CD14-positive monocyte (primary cell): ENCODE measurements at regions not wholly inside any gene's neighbourhood (a gene's known extent, or its start where the extent isn't known, plus 50 kb on each side); places are given as distances from the start of the nearest gene placed in this dataset.

Source experiments
- DNase-seq, 3 donors: peaks; one replicate each; pipeline ENCODE4 v3.0.0-alpha.2; 2011 to 2022
- H2AFZ ChIP-seq: 2 replicates; pipeline ENCODE4 v1.6.0; 2012; ENCODE audit warnings: mild to moderate bottlenecking, low read depth, low read length, inconsistent platforms; ENCODE audit not compliant: insufficient read depth, poor library complexity, severe bottlenecking
- H3K27ac ChIP-seq, 2 donors: 1 replicate in 1 of 2; 2 replicates in 1 of 2; pipeline ENCODE4 v1.5.1; 2012 to 2013; ENCODE audit warnings: low read length in 2 of 2, control low read depth in 1 of 2, inconsistent platforms in 1 of 2, low read depth in 1 of 2, mild to moderate bottlenecking in 1 of 2
- H3K27me3 ChIP-seq, 2 donors: one replicate each; pipeline versions ENCODE4 v1.6.0 to v1.6.1; 2011 to 2013; ENCODE audit warnings: low read length in 2 of 2; ENCODE audit not compliant: control insufficient read depth in 2 of 2, insufficient read depth in 2 of 2
- H3K36me3 ChIP-seq, 2 donors: replicated peaks in 1 of 2; 1 replicate in 1 of 2; 2 replicates in 1 of 2; pipeline versions ENCODE4 v1.5.1 to v1.6.1; 2012 to 2013; ENCODE audit warnings: low read length in 2 of 2, control low read depth in 1 of 2, inconsistent platforms in 1 of 2, mild to moderate bottlenecking in 1 of 2; ENCODE audit not compliant: insufficient read depth in 2 of 2, control insufficient read depth in 1 of 2
- H3K4me1 ChIP-seq, 2 donors: 1 replicate in 1 of 2; 2 replicates in 1 of 2; pipeline versions ENCODE4 v1.5.1 to v1.6.1; 2012 to 2013; ENCODE audit warnings: low read length in 2 of 2, control low read depth in 1 of 2, inconsistent platforms in 1 of 2, mild to moderate bottlenecking in 1 of 2, moderate library complexity in 1 of 2; ENCODE audit not compliant: insufficient read depth in 2 of 2, control insufficient read depth in 1 of 2
- H3K4me2 ChIP-seq: replicated peaks from 2 replicates; pipeline ENCODE3; 2012; ENCODE audit warnings: low read length, moderate library complexity, mild to moderate bottlenecking; ENCODE audit not compliant: poor library complexity, severe bottlenecking; ENCODE audit errors: extremely low read depth
- H3K4me3 ChIP-seq, 3 experiments: fragments of 200-600 bp in 1 of 3; sonication (generic) in 1 of 3; replicated peaks in 1 of 3; 1 replicate in 2 of 3; 2 replicates in 1 of 3; pipeline ENCODE4 v1.5.1; 2011 to 2013; ENCODE audit warnings: low read length in 3 of 3, mild to moderate bottlenecking in 3 of 3, control low read depth in 2 of 3, low read depth in 2 of 3, inconsistent platforms in 1 of 3, moderate library complexity in 1 of 3
- H3K79me2 ChIP-seq: 2 replicates; pipeline ENCODE4 v1.6.0; 2012; ENCODE audit warnings: mild to moderate bottlenecking, control low read depth, inconsistent platforms, low read length, moderate library complexity; ENCODE audit not compliant: insufficient read depth
- H3K9ac ChIP-seq: 2 replicates; pipeline ENCODE4 v1.6.0; 2017; ENCODE audit warnings: low read length, mild to moderate bottlenecking; ENCODE audit not compliant: insufficient read depth, poor library complexity, severe bottlenecking
- H3K9me3 ChIP-seq, 2 donors: replicated peaks in 1 of 2; 1 replicate in 1 of 2; 2 replicates in 1 of 2; pipeline versions ENCODE4 v1.5.1 to v1.6.1; 2012 to 2013; ENCODE audit warnings: low read length in 2 of 2, control low read depth in 1 of 2; ENCODE audit not compliant: control insufficient read depth in 1 of 2, insufficient read depth in 1 of 2
- H4K20me1 ChIP-seq: 2 replicates; pipeline ENCODE4 v1.6.0; 2012; ENCODE audit warnings: mild to moderate bottlenecking, low read length, control low read depth, moderate library complexity; ENCODE audit not compliant: insufficient read depth
- H3K27ac Mint-ChIP-seq, 7 donors: one replicate each; pipeline ENCODE4 v1.8.0; 2020; ENCODE audit warnings: mild to moderate bottlenecking in 7 of 7, mixed read lengths in 7 of 7, moderate library complexity in 6 of 7, inconsistent platforms in 2 of 7
- H3K27me3 Mint-ChIP-seq, 3 donors: one replicate each; pipeline ENCODE4 v1.8.0; 2021 to 2022; ENCODE audit warnings: low read depth in 3 of 3, mild to moderate bottlenecking in 3 of 3, mixed read lengths in 3 of 3, moderate library complexity in 3 of 3, inconsistent platforms in 1 of 3
- H3K36me3 Mint-ChIP-seq, 2 donors: one replicate each; pipeline ENCODE4 v1.8.0; 2020; ENCODE audit warnings: mixed read lengths in 2 of 2, inconsistent platforms in 1 of 2, mild to moderate bottlenecking in 1 of 2
- H3K4me1 Mint-ChIP-seq: one replicate; pipeline ENCODE4 v1.8.0; 2020; ENCODE audit warnings: mild to moderate bottlenecking, mixed read lengths
- H3K4me3 Mint-ChIP-seq, 2 donors: one replicate each; pipeline ENCODE4 v1.8.0; 2020; ENCODE audit warnings: mild to moderate bottlenecking in 2 of 2, mixed read lengths in 2 of 2, moderate library complexity in 1 of 2
- H3K9me3 Mint-ChIP-seq, 7 donors: one replicate each; pipeline ENCODE4 v1.8.0; 2020 to 2022; ENCODE audit warnings: mixed read lengths in 7 of 7, mild to moderate bottlenecking in 6 of 7, moderate library complexity in 6 of 7, inconsistent platforms in 2 of 7
- WGBS: methylation state at CpG from one replicate; pipeline ENCODE4 v1.1.5; 2013; ENCODE audit warnings: missing lambda C conversion rate; ENCODE audit not compliant: insufficient coverage; 5-methylcytosine and 5-hydroxymethylcytosine counted together
- intact Hi-C, 2 donors: fragments of 100-400 bp; cut with micrococcal nuclease; formaldehyde crosslinking; loops; one replicate each; pipeline versions ENCODE4 v1.15.0 to v1.15.1; 2023
- TF ChIP-seq, protein P1 (sequence below): fragments of 200-600 bp; IDR thresholded peaks from one replicate; pipeline ENCODE4 v1.8.0; 2022; ENCODE audit warnings: antibody characterized with exemption, mild to moderate bottlenecking

GRCh38 chr1:199736646-199737045, 290.9 kb upstream of the NR5A2 start:
- H2AFZ ChIP-seq: no peak overlapping the region

DNA sequence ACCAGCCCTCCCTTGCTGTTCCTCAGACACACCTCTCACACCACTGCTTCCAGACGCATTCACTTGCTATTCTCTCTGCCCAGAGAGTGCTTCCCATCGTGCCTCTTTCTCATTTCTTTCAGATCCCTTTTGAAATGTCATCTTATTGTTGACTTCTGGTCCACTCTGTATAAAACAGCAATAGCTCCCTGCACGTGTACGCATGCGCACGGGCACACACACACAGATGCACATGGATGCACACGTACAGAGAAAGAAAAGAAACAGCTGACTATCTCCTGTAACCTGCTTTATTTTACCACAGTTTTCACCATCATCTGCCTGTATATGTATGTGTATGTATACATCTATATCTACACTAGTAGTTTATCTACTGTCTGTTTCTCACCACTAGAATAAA, 285.9 kb upstream of the NR5A2 start:
- H3K4me2 ChIP-seq: no peak overlapping the region
- intact Hi-C loops: loop anchor here in 1 of 2 donors (10.0 kb wide), 1 partner anchor 817 kb away; no protein-coding TSS in a partner anchor
- no peak overlapping the region for H2AFZ ChIP-seq
- H3K4me3 Mint-ChIP-seq: no peak overlapping the region
- H3K4me1 Mint-ChIP-seq: peaks cover 15% of the 10 kb centered on the region
- WGBS: 69% methylated on average over 2 of the region's 7 CpGs
- H4K20me1 ChIP-seq: no peaks in the 10 kb centered on the region
- H3K9me3 ChIP-seq: no peaks in the 10 kb centered on the region
- H3K79me2 ChIP-seq: no peaks in the 10 kb centered on the region
- no peak overlapping the region for H3K9ac ChIP-seq
- H3K27ac Mint-ChIP-seq: no peak overlapping the region
- H3K4me3 ChIP-seq: no peak overlapping the region
- TF ChIP-seq, protein P1, sequence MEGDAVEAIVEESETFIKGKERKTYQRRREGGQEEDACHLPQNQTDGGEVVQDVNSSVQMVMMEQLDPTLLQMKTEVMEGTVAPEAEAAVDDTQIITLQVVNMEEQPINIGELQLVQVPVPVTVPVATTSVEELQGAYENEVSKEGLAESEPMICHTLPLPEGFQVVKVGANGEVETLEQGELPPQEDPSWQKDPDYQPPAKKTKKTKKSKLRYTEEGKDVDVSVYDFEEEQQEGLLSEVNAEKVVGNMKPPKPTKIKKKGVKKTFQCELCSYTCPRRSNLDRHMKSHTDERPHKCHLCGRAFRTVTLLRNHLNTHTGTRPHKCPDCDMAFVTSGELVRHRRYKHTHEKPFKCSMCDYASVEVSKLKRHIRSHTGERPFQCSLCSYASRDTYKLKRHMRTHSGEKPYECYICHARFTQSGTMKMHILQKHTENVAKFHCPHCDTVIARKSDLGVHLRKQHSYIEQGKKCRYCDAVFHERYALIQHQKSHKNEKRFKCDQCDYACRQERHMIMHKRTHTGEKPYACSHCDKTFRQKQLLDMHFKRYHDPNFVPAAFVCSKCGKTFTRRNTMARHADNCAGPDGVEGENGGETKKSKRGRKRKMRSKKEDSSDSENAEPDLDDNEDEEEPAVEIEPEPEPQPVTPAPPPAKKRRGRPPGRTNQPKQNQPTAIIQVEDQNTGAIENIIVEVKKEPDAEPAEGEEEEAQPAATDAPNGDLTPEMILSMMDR: no peak
- peaks cover 24 to 33% of the 10 kb centered on the region in 2 donors for H3K4me1 ChIP-seq
- H3K36me3 Mint-ChIP-seq: no peaks in the 10 kb centered on the region
- DNase-seq: no peak
- H3K27me3 ChIP-seq: no peaks in the 10 kb centered on the region
- peaks cover 0 to 2% (median 0%) of the 10 kb centered on the region in 3 donors for H3K27me3 Mint-ChIP-seq
- no peak overlapping the region for H3K27ac ChIP-seq
- H3K9me3 Mint-ChIP-seq: no peaks in the 10 kb centered on the region
- no peaks in the 10 kb centered on the region for H3K36me3 ChIP-seq

More at GRCh38 chr1:199736646-199737045, 290.9 kb upstream of the NR5A2 start:
- Histone ChIP-seq H3K9ac (no peak overlapping the region), H3K4me2 (no peak overlapping the region), H4K20me1 (no peaks in the 10 kb centered on the region), H3K4me1 (peaks cover 5 to 8% of the 10 kb centered on the region in 2 donors), H3K9me3 (no peaks in the 10 kb centered on the region), H3K4me3 (no peak overlapping the region), H3K36me3 (no peaks in the 10 kb centered on the region), H3K27me3 (no peaks in the 10 kb centered on the region), H3K79me2 (no peaks in the 10 kb centered on the region), H3K27ac (no peak overlapping the region)
- H3K27ac Mint-ChIP-seq: no peak overlapping the region
- TF ChIP-seq, protein P1: no peak
- H3K36me3 Mint-ChIP-seq: no peaks in the 10 kb centered on the region
- peaks cover 0 to 3% (median 0%) of the 10 kb centered on the region in 7 donors for H3K9me3 Mint-ChIP-seq
- DNase-seq: no peak
- peaks cover 0 to 3% (median 0%) of the 10 kb centered on the region in 3 donors for H3K27me3 Mint-ChIP-seq
- peaks cover 11% of the 10 kb centered on the region for H3K4me1 Mint-ChIP-seq
- intact Hi-C loops: loop anchor here in 1 of 2 donors (5.0 kb wide), 1 partner anchor 44 kb away; no protein-coding TSS in a partner anchor
- no CpG with 5 or more reads among the region's 3 CpGs for WGBS
- H3K4me3 Mint-ChIP-seq: no peak overlapping the region
